DOHH2 (cell line): ENCODE measurements at regions not wholly inside any gene's neighbourhood (a gene's known extent, or its start where the extent isn't known, plus 50 kb on each side); places are given as distances from the start of the nearest gene placed in this dataset.

Experiments used
- H3F3A ChIP-seq: fragments of 200-600 bp; sonication (generic), shearing (Covaris generic); 2 replicates; pipeline ENCODE4 v1.6.0; 2016; ENCODE audit warnings: antibody characterized with exemption, mild to moderate bottlenecking; ENCODE audit not compliant: control insufficient read depth, insufficient read depth
- H3K27ac ChIP-seq: fragments of 200-600 bp; sonication (generic); 2 replicates; pipeline ENCODE4 v1.5.1; 2014; ENCODE audit warnings: low read depth, mild to moderate bottlenecking, low read length, moderate library complexity
- H3K27me3 ChIP-seq: fragments of 200-600 bp; sonication (generic); 2 replicates; pipeline ENCODE4 v1.6.1; 2014; ENCODE audit warnings: mild to moderate bottlenecking, low read length, mixed read lengths; ENCODE audit not compliant: control insufficient read depth
- H3K36me3 ChIP-seq: fragments of 200-600 bp; sonication (generic); 2 replicates; pipeline ENCODE4 v1.6.1; 2014; ENCODE audit warnings: mild to moderate bottlenecking, low read length, moderate library complexity, mixed read lengths; ENCODE audit not compliant: control insufficient read depth
- H3K4me1 ChIP-seq: fragments of 200-600 bp; sonication (generic); 2 replicates; pipeline ENCODE4 v1.6.1; 2014; ENCODE audit warnings: mild to moderate bottlenecking, low read length, mixed read lengths; ENCODE audit not compliant: control insufficient read depth
- H3K4me2 ChIP-seq: fragments of 200-600 bp; sonication (generic); 2 replicates; pipeline ENCODE4 v1.6.0; 2014; ENCODE audit warnings: mild to moderate bottlenecking, low read length, moderate library complexity
- H3K4me3 ChIP-seq: fragments of 200-600 bp; sonication (generic); 2 replicates; pipeline ENCODE4 v1.5.1; 2014; ENCODE audit warnings: mild to moderate bottlenecking, low read length, mixed read lengths
- H3K79me2 ChIP-seq: fragments of 200-600 bp; sonication (generic); 2 replicates; pipeline ENCODE4 v1.6.1; 2014; ENCODE audit warnings: mild to moderate bottlenecking, low read length, mixed read lengths; ENCODE audit not compliant: control insufficient read depth
- H3K9me2 ChIP-seq: fragments of 200-600 bp; sonication (generic); replicated peaks from 2 replicates; pipeline ENCODE4 v1.6.1; 2014; ENCODE audit warnings: mild to moderate bottlenecking, low read length, mixed read lengths; ENCODE audit not compliant: control insufficient read depth
- H3K9me3 ChIP-seq: fragments of 200-600 bp; sonication (generic); 2 replicates; pipeline ENCODE4 v1.6.1; 2014; ENCODE audit warnings: antibody characterized with exemption, low read length, mixed read lengths; ENCODE audit not compliant: control insufficient read depth, insufficient read depth
- H4K20me1 ChIP-seq: fragments of 200-600 bp; sonication (generic); 2 replicates; pipeline ENCODE4 v1.6.0; 2014; ENCODE audit warnings: low read depth, mild to moderate bottlenecking, antibody characterized with exemption, low read length, moderate library complexity; ENCODE audit not compliant: control insufficient read depth, insufficient read depth
- CTCF ChIP-seq: fragments of 200-600 bp; sonication (generic); IDR thresholded peaks from one replicate; pipeline ENCODE4 v1.5.1; 2014; ENCODE audit warnings: antibody characterized with exemption, mild to moderate bottlenecking, low read depth, low read length; ENCODE audit not compliant: poor library complexity, severe bottlenecking
- EZH2phosphoT487 ChIP-seq: fragments of 200-600 bp; sonication (generic); IDR thresholded peaks from 2 replicates; pipeline ENCODE4 v1.6.1; 2017; ENCODE audit warnings: borderline replicate concordance, mild to moderate bottlenecking, antibody characterized with exemption, low read length, moderate library complexity, mixed read lengths

DNA sequence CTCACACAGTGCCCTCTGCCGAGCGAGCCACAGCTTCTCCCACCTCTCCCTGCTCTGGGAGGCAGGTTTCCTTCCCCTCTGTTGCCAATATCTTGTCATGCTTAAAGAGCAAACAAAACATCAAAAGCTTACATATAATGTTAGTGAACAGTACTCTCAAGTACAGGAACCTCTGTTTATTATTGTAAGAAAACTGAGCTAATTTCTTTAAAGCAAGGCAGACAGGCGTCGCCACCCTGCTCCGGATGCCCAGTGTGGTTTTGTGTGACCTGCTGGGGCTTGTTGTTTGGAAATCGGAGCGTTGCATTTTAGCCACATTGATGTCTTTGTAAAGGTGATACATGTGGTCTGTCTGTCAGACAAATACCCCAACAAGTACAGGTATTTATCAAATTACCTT lies 401.4 kb upstream of the IRX1 start:
- H3K27ac ChIP-seq = no peak overlapping the region
- H3K36me3 ChIP-seq = no peaks in the 10 kb centered on the region
- H3K9me2 ChIP-seq = no peaks in the 10 kb centered on the region
- H3K79me2 ChIP-seq = no peaks in the 10 kb centered on the region
- H3K4me2 ChIP-seq = no peak overlapping the region
- H3K4me3 ChIP-seq = no peak overlapping the region
- peaks cover 4% of the 10 kb centered on the region; the same call in 1 of the 2 replicates for H3K9me3 ChIP-seq
- H3K27me3 ChIP-seq = no peaks in the 10 kb centered on the region
- H3K4me1 ChIP-seq = no peaks in the 10 kb centered on the region
- TF ChIP-seq EZH2phosphoT487 (no peak), CTCF (no peak)
- H4K20me1 ChIP-seq = no peaks in the 10 kb centered on the region
- H3F3A ChIP-seq = no peaks in the 10 kb centered on the region

- TF ChIP-seq EZH2phosphoT487 (no peak), CTCF (no peak)
- Histone ChIP-seq H3K9me3 (peaks cover 4% of the 10 kb centered on the region; the same call in 1 of the 2 replicates), H3K4me1 (no peaks in the 10 kb centered on the region), H4K20me1 (no peaks in the 10 kb centered on the region), H3K9me2 (no peaks in the 10 kb centered on the region), H3K27me3 (no peaks in the 10 kb centered on the region), H3K4me3 (no peak overlapping the region), H3K4me2 (no peak overlapping the region), H3K36me3 (no peaks in the 10 kb centered on the region), H3F3A (no peaks in the 10 kb centered on the region), H3K79me2 (no peaks in the 10 kb centered on the region), H3K27ac (no peak overlapping the region)
Observed at GRCh38 chr5:3191585-3191984, 404.0 kb upstream of the IRX1 start.

DNA sequence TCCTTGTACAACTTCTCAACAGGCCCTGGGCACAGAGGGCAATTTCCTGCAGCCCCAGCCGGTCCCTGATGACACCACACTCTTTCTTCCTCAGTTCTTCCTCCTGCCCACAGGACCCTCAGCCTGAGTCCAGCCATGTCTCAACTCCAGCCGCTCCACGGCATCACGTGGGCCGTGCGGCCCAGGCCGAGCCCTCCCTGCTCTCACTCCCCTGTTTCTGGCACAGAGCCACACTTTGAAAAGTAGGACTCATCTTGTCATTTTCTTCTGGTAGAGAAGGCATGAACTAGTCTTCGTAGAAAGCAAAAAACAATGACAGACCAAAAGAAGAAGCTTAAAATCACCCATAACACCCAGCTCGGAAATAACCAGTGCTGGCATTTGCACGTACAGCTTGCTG lies 404.7 kb upstream of the IRX1 start:
- Histone ChIP-seq H3K4me1 (no peaks in the 10 kb centered on the region), H3K4me2 (no peak overlapping the region), H3K27me3 (no peaks in the 10 kb centered on the region), H3K4me3 (no peak overlapping the region), H4K20me1 (no peaks in the 10 kb centered on the region), H3K9me3 (peaks cover 4% of the 10 kb centered on the region; the same call in 1 of the 2 replicates), H3K79me2 (no peaks in the 10 kb centered on the region), H3F3A (no peaks in the 10 kb centered on the region), H3K36me3 (no peaks in the 10 kb centered on the region), H3K27ac (no peak overlapping the region), H3K9me2 (no peaks in the 10 kb centered on the region)
- TF ChIP-seq EZH2phosphoT487 (no peak), CTCF (no peak)
